WTC11 (cell line): ENCODE measurements at regions not wholly inside any gene's neighbourhood (a gene's known extent, or its start where the extent isn't known, plus 50 kb on each side); places are given as distances from the start of the nearest gene placed in this dataset.
A peak's percentile ranks its signal among the peaks of the same experiment; 100 is the strongest.

Experiments
- ATAC-seq: fragments of 200-7000 bp; cut with Tn5 transposase; 2 replicates; pipeline ENCODE4 v1.10.0; 2021; ENCODE audit warnings: mild to moderate bottlenecking, moderate library complexity
- CTCF ChIA-PET: fragments of 300-600 bp; sonication (Branson Sonifier 250); formaldehyde crosslinking; loops from one replicate; lab custom pipeline; 2021; ENCODE audit warnings: antibody characterized with exemption; lab: Charles Lee
- POLR2A ChIA-PET: fragments of 350-600 bp; sonication (Branson Sonifier 250); formaldehyde crosslinking; loops from one replicate; lab custom pipeline; 2021; ENCODE audit warnings: antibody characterized with exemption; lab: Charles Lee
- DNase-seq: peaks from one replicate; pipeline ENCODE4 v3.0.0; 2021; ENCODE audit warnings: low spot score
- H3K27ac Mint-ChIP-seq: 2 replicates; pipeline ENCODE4 v1.8.0; 2021; ENCODE audit warnings: mixed read lengths
- H3K27me3 Mint-ChIP-seq: 2 replicates; pipeline ENCODE4 v1.8.0; 2021; ENCODE audit warnings: low read depth, mild to moderate bottlenecking, moderate library complexity, mixed read lengths
- H3K36me3 Mint-ChIP-seq: 2 replicates; pipeline ENCODE4 v1.8.0; 2021; ENCODE audit warnings: mixed read lengths
- H3K4me1 Mint-ChIP-seq: 2 replicates; pipeline ENCODE4 v1.8.0; 2022; ENCODE audit warnings: mixed read lengths
- H3K4me3 Mint-ChIP-seq: 2 replicates; pipeline ENCODE4 v1.8.0; 2021; ENCODE audit warnings: mild to moderate bottlenecking, moderate library complexity, mixed read lengths
- H3K9me3 Mint-ChIP-seq: 2 replicates; pipeline ENCODE4 v1.8.0; 2021; ENCODE audit warnings: mixed read lengths
- ATF1 ChIP-seq: sonication (generic); formaldehyde crosslinking; IDR thresholded peaks from 2 replicates; pipeline ENCODE4 v1.8.1; 2023; ENCODE audit warnings: mild to moderate bottlenecking, moderate library complexity, missing genetic modification reagents
- CREB1 ChIP-seq: sonication (generic); formaldehyde crosslinking; IDR thresholded peaks from 2 replicates; pipeline ENCODE4 v1.8.0; 2023; ENCODE audit warnings: mild to moderate bottlenecking, missing genetic modification reagents
- ELF4 ChIP-seq: sonication (generic); formaldehyde crosslinking; IDR thresholded peaks from 2 replicates; pipeline ENCODE4 v1.8.1; 2022; ENCODE audit warnings: low read depth, mild to moderate bottlenecking, moderate library complexity, missing genetic modification reagents
- ETV6 ChIP-seq: sonication (generic); formaldehyde crosslinking; IDR thresholded peaks from 2 replicates; pipeline ENCODE4 v1.8.1; 2022; ENCODE audit warnings: mild to moderate bottlenecking, missing genetic modification reagents
- GRHL2 ChIP-seq: fragments of 250-450 bp; sonication (Bioruptor Pico); IDR thresholded peaks from 2 replicates; pipeline ENCODE4 v1.8.0; 2022; ENCODE audit warnings: mild to moderate bottlenecking, moderate library complexity; ENCODE audit not compliant: insufficient replicate concordance, severe bottlenecking
- HMGA2 ChIP-seq: fragments of 250-450 bp; sonication (Bioruptor Pico); IDR thresholded peaks from 2 replicates; pipeline ENCODE4 v1.4.0; 2021; ENCODE audit warnings: mild to moderate bottlenecking, moderate library complexity
- KAT7 ChIP-seq: sonication (generic); formaldehyde crosslinking; IDR thresholded peaks from 2 replicates; pipeline ENCODE4 v1.8.1; 2023; ENCODE audit warnings: missing genetic modification reagents, mild to moderate bottlenecking, borderline replicate concordance
- RORB ChIP-seq: fragments of 250-450 bp; sonication (Bioruptor Pico); IDR thresholded peaks from 2 replicates; pipeline ENCODE4 v1.9.0; 2021; ENCODE audit warnings: mild to moderate bottlenecking
- SP1 ChIP-seq: sonication (generic); formaldehyde crosslinking; conservative IDR thresholded peaks from 2 replicates; pipeline ENCODE4 v1.8.1; 2022; ENCODE audit warnings: missing genetic modification reagents
- TP53 ChIP-seq: sonication (generic); formaldehyde crosslinking; IDR thresholded peaks from 2 replicates; pipeline ENCODE4 v1.8.1; 2023; ENCODE audit warnings: mild to moderate bottlenecking, missing genetic modification reagents
- ZNF121 ChIP-seq: sonication (generic); formaldehyde crosslinking; IDR thresholded peaks from 2 replicates; pipeline ENCODE4 v1.8.0; 2023; ENCODE audit warnings: missing genetic modification reagents
- ZNF263 ChIP-seq: sonication (generic); formaldehyde crosslinking; IDR thresholded peaks from 2 replicates; pipeline ENCODE4 v1.8.1; 2022; ENCODE audit warnings: low read depth, mild to moderate bottlenecking, moderate library complexity, missing genetic modification reagents
- ZNF671 ChIP-seq: fragments of 250-450 bp; sonication (Bioruptor Pico); IDR thresholded peaks from 2 replicates; pipeline ENCODE4 v1.8.0; 2021; ENCODE audit warnings: mild to moderate bottlenecking
- TF ChIP-seq, protein P1 (sequence below): sonication (generic); formaldehyde crosslinking; IDR thresholded peaks from 2 replicates; pipeline ENCODE4 v1.8.1; 2022; ENCODE audit warnings: mild to moderate bottlenecking, missing genetic modification reagents, moderate library complexity, borderline replicate concordance
- TF ChIP-seq, protein P2 (sequence below): fragments of 250-450 bp; sonication (Bioruptor Pico); IDR thresholded peaks from 2 replicates; pipeline ENCODE4 v1.8.0; 2021; ENCODE audit warnings: mild to moderate bottlenecking
- TF ChIP-seq, protein P3 (sequence below): sonication (generic); formaldehyde crosslinking; IDR thresholded peaks from 2 replicates; pipeline ENCODE4 v1.8.0; 2022; ENCODE audit warnings: missing genetic modification reagents
- TF ChIP-seq, protein P4 (sequence below): sonication (generic); formaldehyde crosslinking; IDR thresholded peaks from 2 replicates; pipeline ENCODE4 v1.8.0; 2023; ENCODE audit warnings: mild to moderate bottlenecking, missing genetic modification reagents
- TF ChIP-seq, protein P5 (sequence below): fragments of 250-450 bp; sonication (Bioruptor Pico); conservative IDR thresholded peaks from 2 replicates; pipeline ENCODE4 v1.9.0; 2021; ENCODE audit warnings: mild to moderate bottlenecking
- TF ChIP-seq, protein P6 (sequence below): fragments of 250-450 bp; sonication (Bioruptor Pico); IDR thresholded peaks from 2 replicates; pipeline ENCODE4 v1.9.0; 2021; ENCODE audit warnings: moderate library complexity, mild to moderate bottlenecking, inconsistent platforms, borderline replicate concordance

DNA sequence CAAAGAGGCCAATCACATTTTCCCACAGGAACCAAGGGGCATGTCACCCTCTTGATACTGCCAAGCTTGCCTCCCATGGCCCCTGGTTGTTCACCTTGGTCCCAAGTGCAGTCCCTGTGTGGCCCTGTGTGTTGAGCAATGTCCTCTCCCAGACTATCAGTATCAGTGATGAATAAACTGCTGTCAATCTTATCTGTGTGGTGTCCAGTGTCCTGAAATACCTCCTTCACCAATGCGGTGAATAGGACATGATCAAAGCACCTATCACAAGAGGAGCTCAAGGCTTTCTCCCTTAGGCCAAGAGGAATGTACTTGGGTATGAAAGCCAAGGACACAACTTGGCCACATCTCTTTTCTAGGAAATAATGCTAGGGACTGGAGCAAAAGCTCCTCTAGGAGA, 68.2 kb downstream of the MAIP1 start (continued):
- TF ChIP-seq, protein P1, sequence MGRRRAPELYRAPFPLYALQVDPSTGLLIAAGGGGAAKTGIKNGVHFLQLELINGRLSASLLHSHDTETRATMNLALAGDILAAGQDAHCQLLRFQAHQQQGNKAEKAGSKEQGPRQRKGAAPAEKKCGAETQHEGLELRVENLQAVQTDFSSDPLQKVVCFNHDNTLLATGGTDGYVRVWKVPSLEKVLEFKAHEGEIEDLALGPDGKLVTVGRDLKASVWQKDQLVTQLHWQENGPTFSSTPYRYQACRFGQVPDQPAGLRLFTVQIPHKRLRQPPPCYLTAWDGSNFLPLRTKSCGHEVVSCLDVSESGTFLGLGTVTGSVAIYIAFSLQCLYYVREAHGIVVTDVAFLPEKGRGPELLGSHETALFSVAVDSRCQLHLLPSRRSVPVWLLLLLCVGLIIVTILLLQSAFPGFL (CRISPR knock-in tag): no peak

DNA sequence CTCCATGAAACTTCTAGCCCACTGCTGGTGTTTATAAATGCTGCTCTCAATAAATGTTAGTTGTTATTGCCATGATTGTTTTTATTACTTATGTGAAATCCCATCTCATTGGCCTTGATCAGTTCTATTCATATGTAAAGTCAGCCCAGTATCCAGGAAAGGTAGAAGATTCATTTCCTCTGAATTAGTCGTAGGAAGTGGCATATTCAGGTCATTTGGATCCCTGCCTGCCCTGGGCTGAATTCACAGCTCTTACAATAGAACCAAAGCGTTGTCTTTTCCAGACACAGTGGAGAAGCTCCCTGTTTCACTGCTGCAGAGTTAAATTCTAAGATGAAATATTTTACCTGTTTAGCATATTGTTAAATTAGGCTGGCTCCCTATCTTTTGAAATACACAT, 70.3 kb downstream of the MAIP1 start:
- ATAC-seq (0 out of 2 replicates have a peak, but pooled peaks have one; percentile 18), DNase-seq (no peak)
- Mint-ChIP-seq H3K4me3 (no peak overlapping the region), H3K27ac (no peak overlapping the region), H3K27me3 (no peaks in the 10 kb centered on the region; the same call in 1 of the 2 replicates), H3K36me3 (no peaks in the 10 kb centered on the region), H3K9me3 (peaks cover 14% of the 10 kb centered on the region), H3K4me1 (peaks cover 11% of the 10 kb centered on the region)
- ChIA-PET CTCF (interaction anchor here (1.3 kb wide), 2 partner anchors 40 to 458 kb away, joined by 3 read pairs; no protein-coding TSS in a partner anchor), POLR2A (no interaction called here)
- TF ChIP-seq, protein P2, sequence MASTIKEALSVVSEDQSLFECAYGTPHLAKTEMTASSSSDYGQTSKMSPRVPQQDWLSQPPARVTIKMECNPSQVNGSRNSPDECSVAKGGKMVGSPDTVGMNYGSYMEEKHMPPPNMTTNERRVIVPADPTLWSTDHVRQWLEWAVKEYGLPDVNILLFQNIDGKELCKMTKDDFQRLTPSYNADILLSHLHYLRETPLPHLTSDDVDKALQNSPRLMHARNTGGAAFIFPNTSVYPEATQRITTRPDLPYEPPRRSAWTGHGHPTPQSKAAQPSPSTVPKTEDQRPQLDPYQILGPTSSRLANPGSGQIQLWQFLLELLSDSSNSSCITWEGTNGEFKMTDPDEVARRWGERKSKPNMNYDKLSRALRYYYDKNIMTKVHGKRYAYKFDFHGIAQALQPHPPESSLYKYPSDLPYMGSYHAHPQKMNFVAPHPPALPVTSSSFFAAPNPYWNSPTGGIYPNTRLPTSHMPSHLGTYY (CRISPR knock-in tag): no peak
- TF ChIP-seq, protein P3, sequence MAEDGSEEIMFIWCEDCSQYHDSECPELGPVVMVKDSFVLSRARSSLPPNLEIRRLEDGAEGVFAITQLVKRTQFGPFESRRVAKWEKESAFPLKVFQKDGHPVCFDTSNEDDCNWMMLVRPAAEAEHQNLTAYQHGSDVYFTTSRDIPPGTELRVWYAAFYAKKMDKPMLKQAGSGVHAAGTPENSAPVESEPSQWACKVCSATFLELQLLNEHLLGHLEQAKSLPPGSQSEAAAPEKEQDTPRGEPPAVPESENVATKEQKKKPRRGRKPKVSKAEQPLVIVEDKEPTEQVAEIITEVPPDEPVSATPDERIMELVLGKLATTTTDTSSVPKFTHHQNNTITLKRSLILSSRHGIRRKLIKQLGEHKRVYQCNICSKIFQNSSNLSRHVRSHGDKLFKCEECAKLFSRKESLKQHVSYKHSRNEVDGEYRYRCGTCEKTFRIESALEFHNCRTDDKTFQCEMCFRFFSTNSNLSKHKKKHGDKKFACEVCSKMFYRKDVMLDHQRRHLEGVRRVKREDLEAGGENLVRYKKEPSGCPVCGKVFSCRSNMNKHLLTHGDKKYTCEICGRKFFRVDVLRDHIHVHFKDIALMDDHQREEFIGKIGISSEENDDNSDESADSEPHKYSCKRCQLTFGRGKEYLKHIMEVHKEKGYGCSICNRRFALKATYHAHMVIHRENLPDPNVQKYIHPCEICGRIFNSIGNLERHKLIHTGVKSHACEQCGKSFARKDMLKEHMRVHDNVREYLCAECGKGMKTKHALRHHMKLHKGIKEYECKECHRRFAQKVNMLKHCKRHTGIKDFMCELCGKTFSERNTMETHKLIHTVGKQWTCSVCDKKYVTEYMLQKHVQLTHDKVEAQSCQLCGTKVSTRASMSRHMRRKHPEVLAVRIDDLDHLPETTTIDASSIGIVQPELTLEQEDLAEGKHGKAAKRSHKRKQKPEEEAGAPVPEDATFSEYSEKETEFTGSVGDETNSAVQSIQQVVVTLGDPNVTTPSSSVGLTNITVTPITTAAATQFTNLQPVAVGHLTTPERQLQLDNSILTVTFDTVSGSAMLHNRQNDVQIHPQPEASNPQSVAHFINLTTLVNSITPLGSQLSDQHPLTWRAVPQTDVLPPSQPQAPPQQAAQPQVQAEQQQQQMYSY (CRISPR knock-in tag): no peak
- TF ChIP-seq ETV6 (CRISPR knock-in tag): no peak
- TF ChIP-seq ZNF121 (CRISPR knock-in tag): no peak

DNA sequence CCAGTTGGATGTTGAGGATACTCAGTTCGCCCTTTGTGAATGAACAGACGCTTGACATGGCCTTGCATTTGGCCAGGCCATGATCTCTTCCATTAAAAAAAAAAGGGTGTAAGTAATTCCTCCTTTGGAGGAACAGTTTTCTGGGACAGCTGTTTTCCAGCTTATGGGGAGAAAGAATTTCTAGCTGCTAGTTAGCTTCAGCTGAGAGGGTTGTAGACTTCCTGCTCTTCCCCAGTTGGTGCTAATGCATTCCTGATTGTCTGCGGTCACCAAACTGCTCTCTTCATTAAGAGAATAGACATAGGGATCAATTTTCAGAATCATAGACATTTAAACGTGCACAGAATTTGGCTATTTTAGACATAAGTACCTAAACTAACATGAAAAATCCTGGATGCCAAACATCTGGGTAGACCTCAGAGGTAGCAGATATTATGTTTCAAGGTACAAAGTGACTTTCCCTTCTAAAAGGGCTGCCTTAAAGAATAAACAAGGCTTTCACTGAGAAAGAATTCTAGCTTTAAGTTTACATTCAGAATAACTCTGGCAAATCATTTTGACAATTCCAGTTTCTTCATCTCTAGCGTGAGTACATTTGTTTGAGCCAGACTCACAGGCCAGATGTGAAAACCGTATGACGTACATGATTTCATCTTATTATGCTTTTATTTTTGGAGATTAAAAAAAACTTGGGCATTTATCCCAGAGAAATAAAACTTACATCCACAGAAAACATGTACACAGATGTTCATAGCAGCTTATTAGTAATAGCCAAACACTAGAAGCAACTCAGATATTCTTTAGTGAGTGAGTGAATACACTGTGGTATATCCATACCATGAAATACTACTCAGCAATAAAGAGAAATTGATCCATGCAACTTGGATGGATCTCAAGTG, 71.2 kb downstream of the MAIP1 start:
- H3K4me3 Mint-ChIP-seq: no peak overlapping the region
- DNase-seq (no peak), ATAC-seq (no peak)
- ChIA-PET POLR2A (no interaction called here), CTCF (interaction anchor here (1.3 kb wide), 2 partner anchors 41 to 457 kb away, joined by 3 read pairs; no protein-coding TSS in a partner anchor)
- no peak overlapping the region for H3K27ac Mint-ChIP-seq
- peaks cover 14% of the 10 kb centered on the region for H3K9me3 Mint-ChIP-seq
- no peaks in the 10 kb centered on the region for H3K36me3 Mint-ChIP-seq
- H3K4me1 Mint-ChIP-seq: peaks cover 11% of the 10 kb centered on the region
- H3K27me3 Mint-ChIP-seq: no peaks in the 10 kb centered on the region
- TF ChIP-seq SP1 (CRISPR knock-in tag) (no peak), KAT7 (CRISPR knock-in tag) (no peak), ZNF263 (no peak), GRHL2 (no peak), TP53 (CRISPR knock-in tag) (no peak), RORB (CRISPR knock-in tag) (no peak), HMGA2 (CRISPR knock-in tag) (no peak), ATF1 (no peak), ZNF671 (CRISPR knock-in tag) (no peak), ELF4 (CRISPR knock-in tag) (no peak), CREB1 (CRISPR knock-in tag) (no peak)
- TF ChIP-seq, protein P4, sequence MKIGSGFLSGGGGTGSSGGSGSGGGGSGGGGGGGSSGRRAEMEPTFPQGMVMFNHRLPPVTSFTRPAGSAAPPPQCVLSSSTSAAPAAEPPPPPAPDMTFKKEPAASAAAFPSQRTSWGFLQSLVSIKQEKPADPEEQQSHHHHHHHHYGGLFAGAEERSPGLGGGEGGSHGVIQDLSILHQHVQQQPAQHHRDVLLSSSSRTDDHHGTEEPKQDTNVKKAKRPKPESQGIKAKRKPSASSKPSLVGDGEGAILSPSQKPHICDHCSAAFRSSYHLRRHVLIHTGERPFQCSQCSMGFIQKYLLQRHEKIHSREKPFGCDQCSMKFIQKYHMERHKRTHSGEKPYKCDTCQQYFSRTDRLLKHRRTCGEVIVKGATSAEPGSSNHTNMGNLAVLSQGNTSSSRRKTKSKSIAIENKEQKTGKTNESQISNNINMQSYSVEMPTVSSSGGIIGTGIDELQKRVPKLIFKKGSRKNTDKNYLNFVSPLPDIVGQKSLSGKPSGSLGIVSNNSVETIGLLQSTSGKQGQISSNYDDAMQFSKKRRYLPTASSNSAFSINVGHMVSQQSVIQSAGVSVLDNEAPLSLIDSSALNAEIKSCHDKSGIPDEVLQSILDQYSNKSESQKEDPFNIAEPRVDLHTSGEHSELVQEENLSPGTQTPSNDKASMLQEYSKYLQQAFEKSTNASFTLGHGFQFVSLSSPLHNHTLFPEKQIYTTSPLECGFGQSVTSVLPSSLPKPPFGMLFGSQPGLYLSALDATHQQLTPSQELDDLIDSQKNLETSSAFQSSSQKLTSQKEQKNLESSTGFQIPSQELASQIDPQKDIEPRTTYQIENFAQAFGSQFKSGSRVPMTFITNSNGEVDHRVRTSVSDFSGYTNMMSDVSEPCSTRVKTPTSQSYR (CRISPR knock-in tag): no peak
- TF ChIP-seq, protein P5, sequence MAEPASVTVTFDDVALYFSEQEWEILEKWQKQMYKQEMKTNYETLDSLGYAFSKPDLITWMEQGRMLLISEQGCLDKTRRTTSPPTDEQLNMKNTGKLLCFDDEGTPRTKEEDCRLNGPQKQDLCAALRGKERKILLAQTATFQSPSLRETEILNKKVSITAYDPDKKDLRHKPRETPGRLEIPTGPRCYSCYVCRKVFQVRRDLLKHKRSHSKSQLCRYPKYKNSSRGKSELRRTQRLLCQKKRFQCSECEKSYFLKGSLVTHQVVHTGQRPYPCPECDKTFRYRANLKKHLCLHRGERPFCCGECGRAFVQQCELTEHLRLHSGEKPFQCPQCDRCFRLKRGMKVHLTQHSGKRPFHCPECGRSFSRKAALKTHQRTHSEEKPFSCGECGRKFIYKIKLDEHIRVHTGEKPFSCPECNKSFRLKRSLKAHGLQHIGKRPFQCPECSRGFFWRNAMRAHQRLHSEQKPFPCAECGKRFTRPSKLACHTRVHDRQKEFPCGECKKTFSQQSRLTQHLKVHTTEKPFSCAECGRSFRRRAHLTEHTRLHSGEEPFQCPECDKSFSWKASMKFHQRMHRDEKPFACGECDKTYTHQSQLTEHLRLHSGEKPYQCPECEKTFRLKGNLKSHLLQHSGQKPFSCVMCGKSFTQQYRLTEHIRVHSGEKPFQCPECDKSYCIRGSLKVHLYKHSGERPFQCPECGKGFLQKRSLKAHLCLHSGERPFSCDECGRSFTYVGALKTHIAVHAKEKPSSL: no peak
- TF ChIP-seq, protein P6, sequence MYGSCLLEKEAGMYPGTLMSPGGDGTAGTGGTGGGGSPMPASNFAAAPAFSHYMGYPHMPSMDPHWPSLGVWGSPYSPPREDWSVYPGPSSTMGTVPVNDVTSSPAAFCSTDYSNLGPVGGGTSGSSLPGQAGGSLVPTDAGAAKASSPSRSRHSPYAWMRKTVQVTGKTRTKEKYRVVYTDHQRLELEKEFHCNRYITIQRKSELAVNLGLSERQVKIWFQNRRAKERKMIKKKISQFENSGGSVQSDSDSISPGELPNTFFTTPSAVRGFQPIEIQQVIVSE (CRISPR knock-in tag): no peak
